Stimulated activated naive CD8-positive, alpha-beta T cell treated with anti-CD3 and anti-CD28 coated beads, Interleukin-15, amount 100 ng/mL, for 72 hours (primary cell): ENCODE measurements at regions not wholly inside any gene's neighbourhood (a gene's known extent, or its start where the extent isn't known, plus 50 kb on each side); places are given as distances from the start of the nearest gene placed in this dataset.

Experiments used
- ATAC-seq: fragments of 150-1000 bp; cut with Tn5 transposase; 2 replicates; pipeline ENCODE4 v1.10.0; 2021; ENCODE audit warnings: mild to moderate bottlenecking, moderate library complexity
- DNase-seq, 2 donors: peaks; one replicate each; pipeline ENCODE4 v3.0.0; 2021 to 2022
- H3K27ac Mint-ChIP-seq, 2 donors: one replicate each; pipeline ENCODE4 v1.8.0; 2022; ENCODE audit warnings: mild to moderate bottlenecking in 2 of 2, mixed read lengths in 2 of 2, moderate library complexity in 2 of 2
- H3K27me3 Mint-ChIP-seq: one replicate; pipeline ENCODE4 v1.8.0; 2022; ENCODE audit warnings: mixed read lengths
- H3K4me1 Mint-ChIP-seq: one replicate; pipeline ENCODE4 v1.8.0; 2022; ENCODE audit warnings: mild to moderate bottlenecking, mixed read lengths
- H3K4me3 Mint-ChIP-seq, 2 donors: one replicate each; pipeline ENCODE4 v1.8.0; 2022; ENCODE audit warnings: mild to moderate bottlenecking in 2 of 2, mixed read lengths in 2 of 2, moderate library complexity in 1 of 2
- H3K9me3 Mint-ChIP-seq, 2 donors: one replicate each; pipeline ENCODE4 v1.8.0; 2022; ENCODE audit warnings: mixed read lengths in 2 of 2

- H3K9me3 Mint-ChIP-seq, result no peaks in the 10 kb centered on the region
- DNase-seq, result no peak
- peaks cover 20% of the 10 kb centered on the region for H3K27me3 Mint-ChIP-seq
- ATAC-seq, result no peak
- H3K27ac Mint-ChIP-seq, result no peak overlapping the region
- no peaks in the 10 kb centered on the region for H3K4me1 Mint-ChIP-seq
- H3K4me3 Mint-ChIP-seq, result no peak overlapping the region
Measured at GRCh38 chr16:22621586-22622155, 111.0 kb downstream of the NPIPB5 start.

GRCh38 chr16:22622703-22623102 lies 112.0 kb downstream of the NPIPB5 start:
- H3K27ac Mint-ChIP-seq, result no peak overlapping the region
- no peaks in the 10 kb centered on the region for H3K4me1 Mint-ChIP-seq
- no peak for ATAC-seq
- H3K9me3 Mint-ChIP-seq, result no peaks in the 10 kb centered on the region
- H3K4me3 Mint-ChIP-seq, result no peak overlapping the region
- no peak for DNase-seq
- H3K27me3 Mint-ChIP-seq, result peaks cover 18% of the 10 kb centered on the region

GRCh38 chr16:22623351-22623781 lies 112.7 kb downstream of the NPIPB5 start:
- ATAC-seq (no peak), DNase-seq (no peak)
- H3K27ac Mint-ChIP-seq, result no peak overlapping the region
- H3K27me3 Mint-ChIP-seq, result peaks cover 11% of the 10 kb centered on the region
- no peaks in the 10 kb centered on the region for H3K4me1 Mint-ChIP-seq
- no peak overlapping the region for H3K4me3 Mint-ChIP-seq
- no peaks in the 10 kb centered on the region for H3K9me3 Mint-ChIP-seq

- Mint-ChIP-seq H3K27me3 (peaks cover 2% of the 10 kb centered on the region), H3K4me1 (no peaks in the 10 kb centered on the region), H3K27ac (no peak overlapping the region), H3K4me3 (no peak overlapping the region), H3K9me3 (no peaks in the 10 kb centered on the region)
- DNase-seq (no peak), ATAC-seq (no peak)
Measured at GRCh38 chr16:22624038-22624799, 113.5 kb downstream of the NPIPB5 start.

GRCh38 chr16:22624800-22625533 lies 114.3 kb downstream of the NPIPB5 start:
- Mint-ChIP-seq H3K27me3 (no peaks in the 10 kb centered on the region), H3K9me3 (no peaks in the 10 kb centered on the region), H3K4me1 (no peaks in the 10 kb centered on the region), H3K27ac (no peak overlapping the region), H3K4me3 (no peak overlapping the region)
- DNase-seq (no peak), ATAC-seq (no peak)

- no peak for ATAC-seq
- Mint-ChIP-seq H3K27ac (no peak overlapping the region), H3K4me1 (no peaks in the 10 kb centered on the region), H3K9me3 (no peaks in the 10 kb centered on the region), H3K27me3 (no peaks in the 10 kb centered on the region), H3K4me3 (no peak overlapping the region)
- DNase-seq, result no peak
Measured at GRCh38 chr16:22625967-22626366, 115.3 kb downstream of the NPIPB5 start.

DNA sequence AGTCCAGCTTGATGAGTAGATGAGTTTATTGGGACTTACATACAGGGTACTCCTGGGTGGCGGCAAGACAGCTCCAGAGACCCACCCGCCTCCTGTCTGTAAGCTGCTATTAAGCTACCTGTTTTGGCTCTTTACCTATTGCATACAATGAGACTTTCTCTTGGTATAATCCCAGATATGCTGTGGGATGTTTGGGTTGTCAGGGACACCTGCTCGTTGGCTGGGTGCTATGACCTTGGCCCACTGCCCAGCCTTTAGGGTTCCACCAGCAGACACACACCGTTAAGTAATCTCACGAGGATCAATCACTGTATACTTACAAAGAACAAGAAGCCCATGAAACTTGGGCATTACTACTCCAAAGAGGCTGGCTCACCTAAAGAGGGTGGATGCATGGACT lies 116.4 kb downstream of the NPIPB5 start:
- Mint-ChIP-seq H3K27ac (no peak overlapping the region), H3K9me3 (no peaks in the 10 kb centered on the region), H3K4me1 (no peaks in the 10 kb centered on the region), H3K27me3 (no peaks in the 10 kb centered on the region), H3K4me3 (no peak overlapping the region)
- ATAC-seq, result no peak
- DNase-seq, result no peak

GRCh38 chr16:22628994-22629393 lies 118.3 kb downstream of the NPIPB5 start:
- Mint-ChIP-seq H3K4me3 (no peak overlapping the region), H3K27me3 (peaks cover 9% of the 10 kb centered on the region), H3K27ac (no peak overlapping the region), H3K4me1 (no peaks in the 10 kb centered on the region), H3K9me3 (no peaks in the 10 kb centered on the region)
- DNase-seq (no peak), ATAC-seq (no peak)

DNA sequence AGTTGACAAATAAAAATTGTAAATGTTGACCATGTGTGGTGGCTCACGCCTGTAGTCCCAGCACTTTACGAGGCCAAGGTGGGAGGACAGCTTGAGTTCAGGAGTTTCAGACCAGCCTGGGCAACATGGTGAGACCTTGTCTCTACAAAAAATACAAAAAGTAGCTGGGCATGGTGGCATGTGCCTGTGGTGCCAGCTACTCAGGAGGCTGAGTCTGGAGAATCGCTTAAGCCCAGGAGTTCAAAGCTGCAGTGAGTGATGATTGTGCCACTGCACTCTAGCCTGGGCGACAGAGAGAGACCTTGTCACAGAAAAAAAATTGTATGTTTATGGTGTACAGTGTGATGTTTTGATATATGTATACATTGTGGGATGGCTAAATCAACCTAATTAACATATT lies 119.6 kb downstream of the NPIPB5 start:
- no peak overlapping the region for H3K4me3 Mint-ChIP-seq
- peaks cover 13% of the 10 kb centered on the region for H3K27me3 Mint-ChIP-seq
- no peaks in the 10 kb centered on the region for H3K4me1 Mint-ChIP-seq
- no peak overlapping the region for H3K27ac Mint-ChIP-seq
- no peaks in the 10 kb centered on the region for H3K9me3 Mint-ChIP-seq
- no peak for ATAC-seq
- no peak for DNase-seq

GRCh38 chr16:22631264-22631663 lies 120.6 kb downstream of the NPIPB5 start:
- Mint-ChIP-seq H3K9me3 (no peaks in the 10 kb centered on the region), H3K4me1 (no peaks in the 10 kb centered on the region), H3K27me3 (peaks cover 13% of the 10 kb centered on the region), H3K4me3 (no peak overlapping the region), H3K27ac (no peak overlapping the region)
- ATAC-seq (no peak), DNase-seq (no peak)

DNA sequence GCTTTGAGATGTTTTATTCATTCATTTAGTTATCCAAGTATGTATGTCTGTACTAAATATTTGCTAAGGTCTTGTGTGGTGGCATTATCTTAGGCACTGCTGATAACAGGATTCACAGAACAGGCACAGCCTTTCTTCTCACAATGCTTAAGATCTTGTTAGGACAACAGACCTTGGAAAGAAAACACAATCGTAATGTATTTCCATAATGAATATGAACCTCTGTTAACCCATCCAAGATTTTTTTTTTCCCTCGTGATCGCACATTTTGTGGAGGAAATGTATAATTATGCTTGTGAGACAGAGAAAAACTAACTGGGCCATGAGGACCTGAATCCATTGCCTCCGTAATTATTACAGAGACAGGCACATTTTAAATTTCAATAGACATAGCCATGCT lies 121.9 kb downstream of the NPIPB5 start:
- DNase-seq, result no peak
- Mint-ChIP-seq H3K27me3 (peaks cover 13% of the 10 kb centered on the region), H3K9me3 (no peaks in the 10 kb centered on the region), H3K27ac (no peak overlapping the region), H3K4me3 (no peak overlapping the region), H3K4me1 (no peaks in the 10 kb centered on the region)
- ATAC-seq, result no peak

GRCh38 chr16:22633280-22633679 lies 122.6 kb downstream of the NPIPB5 start:
- no peaks in the 10 kb centered on the region for H3K9me3 Mint-ChIP-seq

GRCh38 chr16:22633799-22634198 lies 123.1 kb downstream of the NPIPB5 start:
- DNase-seq, result no peak
- Mint-ChIP-seq H3K4me1 (no peaks in the 10 kb centered on the region), H3K9me3 (no peaks in the 10 kb centered on the region)

More at GRCh38 chr16:22633280-22633679, 122.6 kb downstream of the NPIPB5 start:
- no peak for DNase-seq
- H3K4me3 Mint-ChIP-seq, result no peak overlapping the region
- no peaks in the 10 kb centered on the region for H3K4me1 Mint-ChIP-seq
- peaks cover 13% of the 10 kb centered on the region for H3K27me3 Mint-ChIP-seq
- H3K27ac Mint-ChIP-seq, result no peak overlapping the region
- ATAC-seq, result no peak

GRCh38 chr16:22634954-22635353 lies 124.3 kb downstream of the NPIPB5 start:
- no peaks in the 10 kb centered on the region for H3K9me3 Mint-ChIP-seq
- H3K4me3 Mint-ChIP-seq, result no peak overlapping the region
- no peak for DNase-seq
- ATAC-seq, result no peak
- H3K27me3 Mint-ChIP-seq, result peaks cover 13% of the 10 kb centered on the region
- no peak overlapping the region for H3K27ac Mint-ChIP-seq
- H3K4me1 Mint-ChIP-seq, result no peaks in the 10 kb centered on the region

More at GRCh38 chr16:22633799-22634198, 123.1 kb downstream of the NPIPB5 start:
- peaks cover 13% of the 10 kb centered on the region for H3K27me3 Mint-ChIP-seq
- no peak for ATAC-seq
- no peak overlapping the region for H3K4me3 Mint-ChIP-seq
- no peak overlapping the region for H3K27ac Mint-ChIP-seq

DNA sequence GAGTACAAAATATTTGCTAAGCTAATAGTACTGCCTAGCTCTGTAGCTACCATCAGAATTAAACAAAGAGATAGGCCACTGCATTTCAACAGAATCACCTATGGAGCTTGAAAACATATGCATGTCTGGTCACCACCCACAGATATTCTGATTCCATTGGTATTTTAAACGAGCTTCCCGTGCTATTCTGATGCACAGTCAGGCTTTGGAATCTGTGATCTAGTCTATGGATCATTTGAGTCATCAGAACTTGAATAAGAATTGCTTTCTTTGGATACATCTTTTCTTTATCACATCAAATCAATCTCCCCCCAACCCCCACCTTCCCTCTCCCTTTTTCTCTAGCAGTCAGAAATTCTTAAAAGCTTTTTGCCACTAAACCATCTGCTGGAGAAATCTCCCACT lies 124.7 kb downstream of the NPIPB5 start:
- DNase-seq (no peak), ATAC-seq (no peak)
- H3K4me1 Mint-ChIP-seq, result no peaks in the 10 kb centered on the region
- peaks cover 13% of the 10 kb centered on the region for H3K27me3 Mint-ChIP-seq
- H3K9me3 Mint-ChIP-seq, result no peaks in the 10 kb centered on the region
- no peak overlapping the region for H3K27ac Mint-ChIP-seq
- H3K4me3 Mint-ChIP-seq, result no peak overlapping the region

GRCh38 chr16:22635801-22636200 lies 125.1 kb downstream of the NPIPB5 start:
- Mint-ChIP-seq H3K4me1 (no peaks in the 10 kb centered on the region), H3K9me3 (no peaks in the 10 kb centered on the region), H3K27ac (no peak overlapping the region), H3K27me3 (peaks cover 13% of the 10 kb centered on the region), H3K4me3 (no peak overlapping the region)
- ATAC-seq (no peak), DNase-seq (no peak)
